Upper lobe of right lung (tissue), 1 donor: ENCODE measurements at regions not wholly inside any gene's neighbourhood (a gene's known extent, or its start where the extent isn't known, plus 50 kb on each side); places are given as distances from the start of the nearest gene placed in this dataset.
"Not testable (repeated sequence)": the region's sequence is repeated elsewhere in the genome, so short reads cannot be mapped to it uniquely, and the experiment has no call there.

Source experiments
- ATAC-seq: fragments of 200-7000 bp; cut with Tn5 transposase; one replicate; pipeline ENCODE4 v1.9.1; 2020; ENCODE audit warnings: mild to moderate bottlenecking, moderate library complexity
- DNase-seq: peaks from one replicate; pipeline ENCODE4 v3.0.0-alpha.2; 2020
- H3K27ac ChIP-seq: fragments of 200-600 bp; one replicate; pipeline ENCODE4 v1.8.0; 2022
- H3K27me3 ChIP-seq: fragments of 200-600 bp; one replicate; pipeline ENCODE4 v1.8.0; 2022; ENCODE audit warnings: mild to moderate bottlenecking
- H3K36me3 ChIP-seq: fragments of 200-600 bp; one replicate; pipeline ENCODE4 v1.8.0; 2022
- H3K4me1 ChIP-seq: fragments of 200-600 bp; one replicate; pipeline ENCODE4 v1.8.0; 2022
- H3K4me3 ChIP-seq: fragments of 200-600 bp; one replicate; pipeline ENCODE4 v1.8.0; 2022; ENCODE audit warnings: mild to moderate bottlenecking
- H3K9me3 ChIP-seq: fragments of 200-600 bp; one replicate; pipeline ENCODE4 v1.8.0; 2022
- intact Hi-C: fragments of 100-400 bp; cut with DNase I; formaldehyde crosslinking; loops from one replicate; pipeline ENCODE4 v1.11.0; 2022
- TF ChIP-seq, protein P1 (sequence below): fragments of 200-600 bp; IDR thresholded peaks from one replicate; pipeline ENCODE4 v1.8.0; 2022; ENCODE audit warnings: antibody characterized with exemption
- donor health status: DM: no; HTN: yes; CAD: no; lungs with severe emphysema.

DNA sequence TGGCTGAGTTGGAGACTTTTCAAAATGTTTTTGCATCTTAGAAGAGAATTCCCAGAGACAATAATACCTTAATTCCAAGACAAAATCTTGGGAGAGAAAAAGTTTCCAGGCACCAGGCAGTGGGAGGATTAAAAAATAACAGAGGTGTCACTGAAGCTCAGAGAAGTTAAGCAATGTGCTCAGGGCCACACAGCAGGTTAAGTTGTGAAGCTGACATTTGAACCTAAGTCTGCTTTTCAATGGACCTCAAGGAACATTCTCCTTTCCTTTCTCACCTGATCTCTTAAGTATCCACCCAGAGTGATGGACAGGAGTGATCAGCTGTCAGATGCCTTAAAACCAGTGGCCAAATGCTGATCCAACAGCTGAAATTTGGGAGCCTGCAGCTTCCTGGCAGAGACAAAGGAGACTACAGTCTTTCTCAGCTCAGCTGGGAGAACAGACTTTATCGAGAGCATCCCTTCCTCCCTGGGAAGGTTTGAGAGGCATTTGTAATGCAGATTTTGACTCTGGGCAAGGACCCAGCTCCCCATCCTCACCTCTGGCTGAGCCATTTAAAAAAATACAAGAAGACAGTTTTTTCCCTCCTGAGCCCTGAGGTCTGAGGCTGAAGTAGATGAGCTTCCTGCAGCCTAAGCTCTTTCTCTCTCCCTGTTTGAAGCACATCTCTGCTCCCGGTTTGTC lies 174.9 kb upstream of the RPH3A start:
- intact Hi-C loops, result no loop called here
- ATAC-seq (no peak), DNase-seq (no peak)
- Histone ChIP-seq H3K4me3 (no peak overlapping the region), H3K27ac (no peak overlapping the region), H3K4me1 (no peaks in the 10 kb centered on the region), H3K9me3 (no peaks in the 10 kb centered on the region), H3K36me3 (no peaks in the 10 kb centered on the region), H3K27me3 (no peaks in the 10 kb centered on the region)
- TF ChIP-seq, protein P1, sequence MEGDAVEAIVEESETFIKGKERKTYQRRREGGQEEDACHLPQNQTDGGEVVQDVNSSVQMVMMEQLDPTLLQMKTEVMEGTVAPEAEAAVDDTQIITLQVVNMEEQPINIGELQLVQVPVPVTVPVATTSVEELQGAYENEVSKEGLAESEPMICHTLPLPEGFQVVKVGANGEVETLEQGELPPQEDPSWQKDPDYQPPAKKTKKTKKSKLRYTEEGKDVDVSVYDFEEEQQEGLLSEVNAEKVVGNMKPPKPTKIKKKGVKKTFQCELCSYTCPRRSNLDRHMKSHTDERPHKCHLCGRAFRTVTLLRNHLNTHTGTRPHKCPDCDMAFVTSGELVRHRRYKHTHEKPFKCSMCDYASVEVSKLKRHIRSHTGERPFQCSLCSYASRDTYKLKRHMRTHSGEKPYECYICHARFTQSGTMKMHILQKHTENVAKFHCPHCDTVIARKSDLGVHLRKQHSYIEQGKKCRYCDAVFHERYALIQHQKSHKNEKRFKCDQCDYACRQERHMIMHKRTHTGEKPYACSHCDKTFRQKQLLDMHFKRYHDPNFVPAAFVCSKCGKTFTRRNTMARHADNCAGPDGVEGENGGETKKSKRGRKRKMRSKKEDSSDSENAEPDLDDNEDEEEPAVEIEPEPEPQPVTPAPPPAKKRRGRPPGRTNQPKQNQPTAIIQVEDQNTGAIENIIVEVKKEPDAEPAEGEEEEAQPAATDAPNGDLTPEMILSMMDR, result no peak

DNA sequence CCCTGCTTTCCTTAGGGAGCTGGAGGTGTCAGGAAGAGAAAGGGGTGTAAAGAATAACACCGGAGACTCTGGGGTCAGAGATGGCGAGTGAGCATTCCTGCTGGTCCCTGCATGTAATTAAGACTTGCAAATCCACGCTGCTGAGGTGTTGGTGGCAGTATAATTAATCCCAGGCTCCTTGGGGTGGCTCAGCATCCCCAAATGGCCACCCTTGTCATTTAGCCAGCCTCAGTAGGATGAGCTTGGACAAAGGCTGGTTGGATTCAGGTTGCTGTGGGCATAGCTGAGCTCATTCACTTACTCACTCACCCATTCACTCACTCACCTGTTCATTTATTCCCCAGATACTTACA lies 174.4 kb upstream of the RPH3A start:
- H3K36me3 ChIP-seq, result no peaks in the 10 kb centered on the region
- DNase-seq (no peak), ATAC-seq (no peak)
- no peak overlapping the region for H3K4me3 ChIP-seq
- no peaks in the 10 kb centered on the region for H3K27me3 ChIP-seq
- no peaks in the 10 kb centered on the region for H3K4me1 ChIP-seq
- H3K9me3 ChIP-seq, result no peaks in the 10 kb centered on the region
- no peak overlapping the region for H3K27ac ChIP-seq
- TF ChIP-seq, protein P1, result no peak
- intact Hi-C loops, result no loop called here

DNA sequence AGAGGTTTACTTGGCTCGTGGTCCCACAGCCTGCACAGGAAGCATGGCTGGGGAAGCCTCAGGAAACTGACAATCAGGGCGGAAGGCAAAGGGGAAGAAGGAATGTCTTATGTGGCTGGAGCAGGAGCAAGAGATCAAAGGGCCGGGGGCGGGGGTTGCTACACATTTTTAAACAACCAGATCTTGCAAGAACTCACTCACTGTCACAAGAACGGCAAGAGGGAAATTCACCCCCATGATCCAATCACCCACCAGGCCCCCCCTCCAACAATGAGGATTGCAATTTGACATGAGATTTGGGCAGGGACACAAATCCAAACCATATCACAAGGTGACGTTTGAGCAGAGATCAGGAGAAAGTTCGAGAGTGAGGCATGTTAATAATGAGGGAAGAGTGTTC lies 163.7 kb upstream of the RPH3A start:
- no peak for ATAC-seq
- Histone ChIP-seq H3K36me3 (no peaks in the 10 kb centered on the region), H3K4me3 (no peak overlapping the region), H3K27ac (no peak overlapping the region), H3K9me3 (no peaks in the 10 kb centered on the region), H3K4me1 (no peaks in the 10 kb centered on the region), H3K27me3 (no peaks in the 10 kb centered on the region)
- intact Hi-C loops, result no loop called here
- TF ChIP-seq, protein P1, result no peak
- no peak for DNase-seq

DNA sequence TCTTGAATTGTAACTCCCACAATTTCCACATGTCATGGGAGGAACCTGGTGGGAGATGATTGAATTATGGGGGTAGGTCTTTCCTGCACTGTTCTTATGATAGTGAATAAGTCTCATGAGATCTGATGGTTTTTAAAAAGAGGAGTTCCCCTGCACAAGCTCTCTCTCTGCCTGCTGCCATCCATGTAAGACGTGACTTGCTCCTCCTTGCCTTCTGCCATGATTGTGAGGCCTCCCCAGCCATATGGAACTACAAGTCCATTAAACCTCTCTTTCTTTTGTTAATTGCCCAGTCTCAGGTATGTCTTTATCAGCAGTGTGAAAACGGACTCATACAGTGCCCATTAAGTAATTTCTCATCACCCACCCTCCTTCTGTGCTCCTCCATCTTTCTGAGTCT lies 159.6 kb upstream of the RPH3A start:
- H3K9me3 ChIP-seq, ATAC-seq, intact Hi-C loops, H3K27me3 ChIP-seq, H3K36me3 ChIP-seq, H3K4me3 ChIP-seq, H3K27ac ChIP-seq, DNase-seq, H3K4me1 ChIP-seq: not testable (repeated sequence)

DNA sequence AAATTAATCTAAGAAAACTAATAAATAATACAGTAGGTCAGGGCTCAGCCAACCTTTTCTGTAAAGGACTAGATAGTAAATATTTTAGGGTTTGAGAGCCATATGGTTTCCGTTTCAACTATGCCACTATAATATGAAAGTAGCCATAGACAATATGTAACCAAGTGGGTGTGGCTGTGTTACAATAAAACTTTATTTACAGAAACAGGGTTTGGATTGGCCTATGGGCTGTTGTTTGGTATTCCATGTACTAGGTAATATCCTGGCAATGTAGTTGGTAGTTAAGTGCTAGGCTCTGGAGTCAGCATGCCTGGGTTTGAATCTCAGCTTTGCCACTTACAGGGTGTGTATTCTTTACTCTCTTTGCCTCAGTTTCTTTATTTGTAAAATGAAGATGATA lies 156.5 kb upstream of the RPH3A start:
- ATAC-seq (no peak), DNase-seq (no peak)
- TF ChIP-seq, protein P1, result no peak
- Histone ChIP-seq H3K36me3 (no peaks in the 10 kb centered on the region), H3K27ac (no peak overlapping the region), H3K9me3 (no peaks in the 10 kb centered on the region), H3K4me1 (no peaks in the 10 kb centered on the region), H3K27me3 (no peaks in the 10 kb centered on the region), H3K4me3 (no peak overlapping the region)
- intact Hi-C loops, result no loop called here

DNA sequence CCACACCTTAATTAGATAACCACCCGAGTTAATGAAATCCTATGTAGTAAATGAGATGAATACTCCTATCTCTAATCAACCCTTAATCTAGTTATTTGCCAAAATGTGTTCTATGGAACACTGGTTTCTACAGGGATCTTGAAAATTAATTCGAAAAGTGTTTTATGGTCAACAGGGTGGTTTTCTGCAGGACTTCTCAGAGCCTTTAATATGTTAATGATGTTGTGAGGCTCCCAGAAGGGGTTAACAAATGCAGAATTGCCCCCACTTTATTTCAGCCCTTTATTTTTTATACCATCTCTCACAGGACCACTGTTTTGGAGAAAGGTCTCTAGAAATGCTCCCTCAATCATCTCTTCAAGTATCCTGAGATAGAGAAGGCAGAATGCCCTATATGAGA lies 153.1 kb upstream of the RPH3A start:
- TF ChIP-seq, protein P1, result no peak
- DNase-seq (no peak), ATAC-seq (no peak)
- intact Hi-C loops, result no loop called here
- Histone ChIP-seq H3K27me3 (no peaks in the 10 kb centered on the region), H3K36me3 (no peaks in the 10 kb centered on the region), H3K9me3 (no peaks in the 10 kb centered on the region), H3K27ac (no peak overlapping the region), H3K4me3 (no peak overlapping the region), H3K4me1 (no peaks in the 10 kb centered on the region)
